HEK293 (cell line): ENCODE measurements at regions not wholly inside any gene's neighbourhood (a gene's known extent, or its start where the extent isn't known, plus 50 kb on each side); places are given as distances from the start of the nearest gene placed in this dataset.

Experiments used
- GLI4 ChIP-seq: fragments of 450-650 bp; formaldehyde crosslinking; IDR thresholded peaks from 2 replicates; pipeline ENCODE4 v1.5.1; 2016; ENCODE audit warnings: missing biosample characterization, missing genetic modification characterization
- ZFP3 ChIP-seq: fragments of 450-650 bp; formaldehyde crosslinking; IDR thresholded peaks from 2 replicates; pipeline ENCODE4 v1.5.1; 2016; ENCODE audit warnings: low read depth, missing biosample characterization, missing genetic modification characterization
- ZIC2 ChIP-seq: fragments of 450-650 bp; formaldehyde crosslinking; IDR thresholded peaks from 2 replicates; pipeline ENCODE4 v1.5.1; 2016; ENCODE audit warnings: missing biosample characterization, missing genetic modification characterization
- ZNF433 ChIP-seq: fragments of 450-650 bp; formaldehyde crosslinking; IDR thresholded peaks from 2 replicates; pipeline ENCODE4 v1.5.1; 2016; ENCODE audit warnings: missing biosample characterization, missing genetic modification characterization, low read depth
- TF ChIP-seq, protein P1 (sequence below): fragments of 450-650 bp; formaldehyde crosslinking; IDR thresholded peaks from 2 replicates; pipeline ENCODE4 v1.5.1; 2016; ENCODE audit warnings: missing biosample characterization, missing genetic modification characterization
- TF ChIP-seq, protein P2 (sequence below): fragments of 450-650 bp; formaldehyde crosslinking; IDR thresholded peaks from 2 replicates; pipeline ENCODE4 v1.5.1; 2016; ENCODE audit warnings: missing biosample characterization, missing genetic modification characterization, low read depth
- TF ChIP-seq, protein P3 (sequence below): fragments of 450-650 bp; formaldehyde crosslinking; IDR thresholded peaks from 2 replicates; pipeline ENCODE4 v1.5.1; 2016; ENCODE audit warnings: missing biosample characterization, missing genetic modification characterization
- TF ChIP-seq, protein P4 (sequence below): sonication (generic); formaldehyde crosslinking; IDR thresholded peaks from 2 replicates; pipeline ENCODE4 v1.8.1; 2022; ENCODE audit warnings: mild to moderate bottlenecking, moderate library complexity, missing genetic modification reagents

DNA sequence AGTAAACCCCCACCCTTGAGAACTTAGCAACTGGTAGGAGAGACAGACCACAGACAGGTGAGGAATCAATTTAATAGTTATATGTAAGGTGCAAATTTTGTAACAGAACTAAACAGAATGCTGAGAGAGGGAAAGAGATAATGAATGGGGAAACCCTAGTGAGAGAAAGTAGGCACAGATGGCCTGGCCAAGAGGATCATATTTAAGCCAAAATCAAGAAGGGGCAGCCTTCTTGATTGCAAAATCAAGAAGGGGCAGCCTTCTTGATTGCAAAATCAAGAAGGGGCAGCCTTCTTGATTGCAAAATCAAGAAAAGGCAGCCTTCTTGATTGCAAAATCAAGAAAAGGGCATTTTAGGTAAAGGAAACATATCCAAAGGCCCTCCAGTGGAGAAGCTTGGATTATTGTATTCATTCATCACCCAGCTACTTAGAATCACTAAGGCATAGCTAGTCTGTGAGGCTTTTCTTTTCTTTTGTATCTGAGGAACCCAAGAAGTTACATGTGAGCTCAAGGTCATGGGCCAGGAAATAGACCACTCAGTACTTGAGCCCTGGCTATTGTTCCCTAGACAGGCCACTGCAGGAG, 190.6 kb downstream of the CYLD start:
- TF ChIP-seq GLI4 (tag by site-specific recombination) (no peak), ZFP3 (no peak), ZIC2 (tag by site-specific recombination) (no peak), ZNF433 (tag by site-specific recombination) (no peak)
- TF ChIP-seq, protein P1, sequence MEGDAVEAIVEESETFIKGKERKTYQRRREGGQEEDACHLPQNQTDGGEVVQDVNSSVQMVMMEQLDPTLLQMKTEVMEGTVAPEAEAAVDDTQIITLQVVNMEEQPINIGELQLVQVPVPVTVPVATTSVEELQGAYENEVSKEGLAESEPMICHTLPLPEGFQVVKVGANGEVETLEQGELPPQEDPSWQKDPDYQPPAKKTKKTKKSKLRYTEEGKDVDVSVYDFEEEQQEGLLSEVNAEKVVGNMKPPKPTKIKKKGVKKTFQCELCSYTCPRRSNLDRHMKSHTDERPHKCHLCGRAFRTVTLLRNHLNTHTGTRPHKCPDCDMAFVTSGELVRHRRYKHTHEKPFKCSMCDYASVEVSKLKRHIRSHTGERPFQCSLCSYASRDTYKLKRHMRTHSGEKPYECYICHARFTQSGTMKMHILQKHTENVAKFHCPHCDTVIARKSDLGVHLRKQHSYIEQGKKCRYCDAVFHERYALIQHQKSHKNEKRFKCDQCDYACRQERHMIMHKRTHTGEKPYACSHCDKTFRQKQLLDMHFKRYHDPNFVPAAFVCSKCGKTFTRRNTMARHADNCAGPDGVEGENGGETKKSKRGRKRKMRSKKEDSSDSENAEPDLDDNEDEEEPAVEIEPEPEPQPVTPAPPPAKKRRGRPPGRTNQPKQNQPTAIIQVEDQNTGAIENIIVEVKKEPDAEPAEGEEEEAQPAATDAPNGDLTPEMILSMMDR (tag by site-specific recombination) = no peak
- TF ChIP-seq, protein P2, sequence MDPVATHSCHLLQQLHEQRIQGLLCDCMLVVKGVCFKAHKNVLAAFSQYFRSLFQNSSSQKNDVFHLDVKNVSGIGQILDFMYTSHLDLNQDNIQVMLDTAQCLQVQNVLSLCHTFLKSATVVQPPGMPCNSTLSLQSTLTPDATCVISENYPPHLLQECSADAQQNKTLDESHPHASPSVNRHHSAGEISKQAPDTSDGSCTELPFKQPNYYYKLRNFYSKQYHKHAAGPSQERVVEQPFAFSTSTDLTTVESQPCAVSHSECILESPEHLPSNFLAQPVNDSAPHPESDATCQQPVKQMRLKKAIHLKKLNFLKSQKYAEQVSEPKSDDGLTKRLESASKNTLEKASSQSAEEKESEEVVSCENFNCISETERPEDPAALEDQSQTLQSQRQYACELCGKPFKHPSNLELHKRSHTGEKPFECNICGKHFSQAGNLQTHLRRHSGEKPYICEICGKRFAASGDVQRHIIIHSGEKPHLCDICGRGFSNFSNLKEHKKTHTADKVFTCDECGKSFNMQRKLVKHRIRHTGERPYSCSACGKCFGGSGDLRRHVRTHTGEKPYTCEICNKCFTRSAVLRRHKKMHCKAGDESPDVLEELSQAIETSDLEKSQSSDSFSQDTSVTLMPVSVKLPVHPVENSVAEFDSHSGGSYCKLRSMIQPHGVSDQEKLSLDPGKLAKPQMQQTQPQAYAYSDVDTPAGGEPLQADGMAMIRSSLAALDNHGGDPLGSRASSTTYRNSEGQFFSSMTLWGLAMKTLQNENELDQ = no peak
- TF ChIP-seq, protein P3, sequence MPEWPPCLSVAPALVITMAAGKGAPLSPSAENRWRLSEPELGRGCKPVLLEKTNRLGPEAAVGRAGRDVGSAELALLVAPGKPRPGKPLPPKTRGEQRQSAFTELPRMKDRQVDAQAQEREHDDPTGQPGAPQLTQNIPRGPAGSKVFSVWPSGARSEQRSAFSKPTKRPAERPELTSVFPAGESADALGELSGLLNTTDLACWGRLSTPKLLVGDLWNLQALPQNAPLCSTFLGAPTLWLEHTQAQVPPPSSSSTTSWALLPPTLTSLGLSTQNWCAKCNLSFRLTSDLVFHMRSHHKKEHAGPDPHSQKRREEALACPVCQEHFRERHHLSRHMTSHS (tag by site-specific recombination) = no peak
- TF ChIP-seq, protein P4, sequence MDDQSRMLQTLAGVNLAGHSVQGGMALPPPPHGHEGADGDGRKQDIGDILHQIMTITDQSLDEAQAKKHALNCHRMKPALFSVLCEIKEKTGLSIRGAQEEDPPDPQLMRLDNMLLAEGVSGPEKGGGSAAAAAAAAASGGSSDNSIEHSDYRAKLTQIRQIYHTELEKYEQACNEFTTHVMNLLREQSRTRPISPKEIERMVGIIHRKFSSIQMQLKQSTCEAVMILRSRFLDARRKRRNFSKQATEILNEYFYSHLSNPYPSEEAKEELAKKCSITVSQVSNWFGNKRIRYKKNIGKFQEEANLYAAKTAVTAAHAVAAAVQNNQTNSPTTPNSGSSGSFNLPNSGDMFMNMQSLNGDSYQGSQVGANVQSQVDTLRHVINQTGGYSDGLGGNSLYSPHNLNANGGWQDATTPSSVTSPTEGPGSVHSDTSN (CRISPR knock-in tag) = no peak
